ENCODE measurements at regions not wholly inside any gene's neighbourhood (a gene's known extent, or its start where the extent isn't known, plus 50 kb on each side); places are given as distances from the start of the nearest gene placed in this dataset.

GRCh38 chr3:22451501-22451900 lies 700.5 kb upstream of the ZNF385D start:
- no peak for TF ChIP-seq CSDC2 (CRISPR knock-in tag; IDR thresholded peaks at IDR 0.05)
- no peak for TF ChIP-seq SNAI2 (CRISPR knock-in tag; IDR thresholded peaks at IDR 0.05)
- no peak for TF ChIP-seq ESRRG (CRISPR knock-in tag; IDR thresholded peaks at IDR 0.05)
- TF ChIP-seq PPARA (CRISPR knock-in tag; IDR thresholded peaks at IDR 0.05; ENCODE audit: borderline replicate concordance): no peak
- TF ChIP-seq ZNF70 (CRISPR knock-in tag; IDR thresholded peaks at IDR 0.05): no peak
- no peak for TF ChIP-seq TSHZ2 (CRISPR knock-in tag; IDR thresholded peaks at IDR 0.05)
- TF ChIP-seq OSR1 (CRISPR knock-in tag; IDR thresholded peaks at IDR 0.05): no peak
- no peak for TF ChIP-seq ZNF565 (CRISPR knock-in tag; conservative IDR thresholded peaks at IDR 0.05; ENCODE audit: low read depth)
- TF ChIP-seq ZNF8 (CRISPR knock-in tag; IDR thresholded peaks at IDR 0.05): no peak

All from SK-N-SH treated with all-trans-retinoic acid at 6 μM for 48 hours (cell line).